Osteoblast (primary cell): ENCODE measurements at regions not wholly inside any gene's neighbourhood (a gene's known extent, or its start where the extent isn't known, plus 50 kb on each side); places are given as distances from the start of the nearest gene placed in this dataset.

Experiments
- DNase-seq: peaks from one replicate; pipeline ENCODE4 v3.0.0; 2011; ENCODE audit warnings: low spot score, mixed read lengths; ENCODE audit not compliant: insufficient read length; ENCODE audit errors: missing footprints
- H2AFZ ChIP-seq: 2 replicates; pipeline ENCODE4 v1.6.0; 2011; ENCODE audit warnings: mild to moderate bottlenecking, low read length
- H3K27ac ChIP-seq: 2 replicates; pipeline ENCODE4 v1.5.1; 2011; ENCODE audit warnings: mild to moderate bottlenecking, low read depth, low read length, moderate library complexity
- H3K27me3 ChIP-seq: 2 replicates; pipeline ENCODE4 v1.6.0; 2012; ENCODE audit warnings: mild to moderate bottlenecking, control low read depth, inconsistent platforms, low read length, moderate library complexity; ENCODE audit not compliant: insufficient read depth
- H3K36me3 ChIP-seq: 2 replicates; pipeline ENCODE4 v1.5.1; 2011; ENCODE audit warnings: mild to moderate bottlenecking, low read length, control low read depth, moderate library complexity; ENCODE audit not compliant: insufficient read depth
- H3K4me1 ChIP-seq: 2 replicates; pipeline ENCODE4 v1.5.1; 2011; ENCODE audit warnings: mild to moderate bottlenecking, low read length, control low read depth, moderate library complexity; ENCODE audit not compliant: insufficient read depth
- H3K4me2 ChIP-seq: 2 replicates; pipeline ENCODE4 v1.6.0; 2011; ENCODE audit warnings: mild to moderate bottlenecking, low read length; ENCODE audit not compliant: insufficient read depth
- H3K4me3 ChIP-seq: fragments of 200-600 bp; sonication (generic); 3 replicates; pipeline ENCODE4 v1.5.1; 2012; ENCODE audit warnings: mild to moderate bottlenecking, low read length, inconsistent platforms; ENCODE audit not compliant: insufficient read depth
- H3K79me2 ChIP-seq: 2 replicates; pipeline ENCODE4 v1.6.0; 2012; ENCODE audit warnings: mild to moderate bottlenecking, low read length, control low read depth, inconsistent platforms; ENCODE audit not compliant: insufficient read depth
- H3K9me3 ChIP-seq: 2 replicates; pipeline ENCODE4 v1.5.1; 2011; ENCODE audit warnings: low read depth, low read length, control low read depth
- H4K20me1 ChIP-seq: 2 replicates; pipeline ENCODE4 v1.6.0; 2012; ENCODE audit warnings: mild to moderate bottlenecking, low read length, control low read depth; ENCODE audit not compliant: insufficient read depth
- TF ChIP-seq, protein P1 (sequence below): IDR thresholded peaks from 2 replicates; pipeline ENCODE4 v1.5.1; 2011; ENCODE audit warnings: mild to moderate bottlenecking, low read depth, low read length, moderate library complexity; ENCODE audit errors: extremely low read depth

DNA sequence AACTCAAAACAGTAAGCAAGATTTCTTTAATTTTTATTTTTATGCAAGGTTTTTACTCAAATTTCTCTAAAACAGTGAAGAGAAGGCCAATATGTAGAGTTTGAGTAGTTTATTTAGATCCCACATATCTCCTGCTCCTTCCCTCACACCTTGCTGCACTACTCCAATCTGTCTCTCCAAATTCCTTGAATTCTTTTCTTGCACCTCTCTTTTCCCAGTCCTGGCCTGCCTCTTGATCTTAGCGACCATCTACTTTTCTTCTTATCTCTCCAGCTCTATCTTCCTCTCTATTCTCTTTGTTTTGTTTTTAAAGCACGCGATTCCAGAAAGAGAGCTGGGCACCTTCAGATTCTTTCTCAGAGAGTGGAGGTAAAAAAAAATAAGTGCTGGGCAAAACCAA lies 86.7 kb upstream of the KCNQ5 start:
- Histone ChIP-seq H2AFZ (no peak overlapping the region), H3K27ac (no peak overlapping the region), H3K36me3 (no peaks in the 10 kb centered on the region), H3K4me3 (no peak overlapping the region), H3K4me1 (peaks cover 17% of the 10 kb centered on the region), H3K4me2 (no peak overlapping the region), H4K20me1 (no peaks in the 10 kb centered on the region), H3K27me3 (no peaks in the 10 kb centered on the region), H3K9me3 (peaks cover 2% of the 10 kb centered on the region), H3K79me2 (no peaks in the 10 kb centered on the region)
- DNase-seq, result no peak
- TF ChIP-seq, protein P1, sequence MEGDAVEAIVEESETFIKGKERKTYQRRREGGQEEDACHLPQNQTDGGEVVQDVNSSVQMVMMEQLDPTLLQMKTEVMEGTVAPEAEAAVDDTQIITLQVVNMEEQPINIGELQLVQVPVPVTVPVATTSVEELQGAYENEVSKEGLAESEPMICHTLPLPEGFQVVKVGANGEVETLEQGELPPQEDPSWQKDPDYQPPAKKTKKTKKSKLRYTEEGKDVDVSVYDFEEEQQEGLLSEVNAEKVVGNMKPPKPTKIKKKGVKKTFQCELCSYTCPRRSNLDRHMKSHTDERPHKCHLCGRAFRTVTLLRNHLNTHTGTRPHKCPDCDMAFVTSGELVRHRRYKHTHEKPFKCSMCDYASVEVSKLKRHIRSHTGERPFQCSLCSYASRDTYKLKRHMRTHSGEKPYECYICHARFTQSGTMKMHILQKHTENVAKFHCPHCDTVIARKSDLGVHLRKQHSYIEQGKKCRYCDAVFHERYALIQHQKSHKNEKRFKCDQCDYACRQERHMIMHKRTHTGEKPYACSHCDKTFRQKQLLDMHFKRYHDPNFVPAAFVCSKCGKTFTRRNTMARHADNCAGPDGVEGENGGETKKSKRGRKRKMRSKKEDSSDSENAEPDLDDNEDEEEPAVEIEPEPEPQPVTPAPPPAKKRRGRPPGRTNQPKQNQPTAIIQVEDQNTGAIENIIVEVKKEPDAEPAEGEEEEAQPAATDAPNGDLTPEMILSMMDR, result no peak

DNA sequence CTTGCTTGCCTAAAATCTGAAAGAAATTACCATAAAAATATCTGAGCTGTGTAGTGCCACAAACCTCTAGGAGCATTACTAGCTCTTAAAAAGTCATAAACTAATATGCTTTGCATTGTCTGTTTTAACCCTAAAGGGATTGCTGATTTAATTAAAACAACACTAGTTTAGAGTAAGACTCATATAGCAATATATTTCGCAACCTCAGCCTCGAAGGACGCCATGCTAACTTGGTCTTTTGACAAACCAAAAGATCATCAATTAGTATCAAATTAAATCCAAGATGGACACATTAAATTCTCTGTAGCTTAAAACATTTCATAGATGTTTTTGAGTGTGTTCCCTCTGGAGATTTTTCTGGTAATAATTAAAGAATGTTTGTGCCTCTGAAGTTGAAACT lies 74.8 kb upstream of the KCNQ5 start:
- no peak for DNase-seq
- no peaks in the 10 kb centered on the region for H4K20me1 ChIP-seq
- H3K4me1 ChIP-seq, result peaks cover 5% of the 10 kb centered on the region
- H3K9me3 ChIP-seq, result no peaks in the 10 kb centered on the region
- H3K4me2 ChIP-seq, result no peak overlapping the region
- no peaks in the 10 kb centered on the region for H3K36me3 ChIP-seq
- TF ChIP-seq, protein P1, result no peak
- H3K4me3 ChIP-seq, result no peak overlapping the region
- H3K27ac ChIP-seq, result no peak overlapping the region
- H2AFZ ChIP-seq, result peak overlapping the region; percentile 56
- no peaks in the 10 kb centered on the region for H3K27me3 ChIP-seq
- H3K79me2 ChIP-seq, result no peaks in the 10 kb centered on the region

DNA sequence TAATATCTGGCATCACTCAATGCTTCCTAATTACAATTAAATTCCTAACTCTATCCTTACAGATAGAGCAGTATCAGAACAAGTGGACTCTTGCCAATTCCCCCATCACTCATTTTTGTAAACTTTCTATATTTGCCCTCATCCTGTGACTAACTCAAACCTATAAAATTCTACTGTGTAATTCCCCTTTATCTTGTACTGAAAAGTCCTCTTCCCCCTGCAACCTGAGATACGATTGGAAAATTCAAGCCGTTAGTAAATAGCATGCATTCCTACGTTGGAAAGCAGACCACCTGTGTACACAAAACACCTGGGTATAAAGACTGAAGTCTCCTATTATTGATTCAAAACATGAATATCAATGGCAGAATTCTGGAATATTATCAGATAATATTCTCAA lies 70.4 kb upstream of the KCNQ5 start:
- Histone ChIP-seq H3K27ac (no peak overlapping the region), H3K4me2 (no peak overlapping the region), H3K36me3 (no peaks in the 10 kb centered on the region), H3K9me3 (no peaks in the 10 kb centered on the region), H4K20me1 (no peaks in the 10 kb centered on the region), H3K4me3 (no peak overlapping the region), H3K27me3 (no peaks in the 10 kb centered on the region), H3K4me1 (peaks cover 37% of the 10 kb centered on the region), H2AFZ (peak overlapping the region; percentile 49), H3K79me2 (no peaks in the 10 kb centered on the region)
- DNase-seq, result no peak
- TF ChIP-seq, protein P1, result no peak

DNA sequence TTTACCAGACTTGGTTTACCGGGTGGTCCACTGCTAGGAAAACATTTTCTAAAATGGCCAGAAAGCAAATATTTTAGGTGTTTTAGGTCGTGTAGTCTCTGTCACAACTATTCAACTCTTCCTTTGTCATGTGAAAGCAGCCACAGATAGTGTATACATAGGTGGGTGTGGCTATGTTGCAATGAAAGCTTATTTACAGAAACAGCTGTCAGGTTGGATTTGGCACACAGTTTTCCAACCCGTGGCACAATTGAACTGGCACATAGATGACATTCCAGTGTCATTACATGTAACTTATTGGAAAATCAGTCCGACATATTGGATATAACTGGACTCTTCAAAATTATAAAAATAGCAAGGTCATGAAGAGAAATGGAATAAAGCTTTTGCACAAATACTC lies 68.9 kb upstream of the KCNQ5 start:
- H4K20me1 ChIP-seq, result no peaks in the 10 kb centered on the region
- H2AFZ ChIP-seq, result peak overlapping the region; percentile 64
- no peaks in the 10 kb centered on the region for H3K36me3 ChIP-seq
- peaks cover 37% of the 10 kb centered on the region for H3K4me1 ChIP-seq
- DNase-seq, result no peak
- no peaks in the 10 kb centered on the region for H3K79me2 ChIP-seq
- peak overlapping the region; percentile 72 for H3K4me2 ChIP-seq
- no peak overlapping the region for H3K4me3 ChIP-seq
- TF ChIP-seq, protein P1, result no peak
- no peaks in the 10 kb centered on the region for H3K27me3 ChIP-seq
- no peaks in the 10 kb centered on the region for H3K9me3 ChIP-seq
- H3K27ac ChIP-seq, result peak overlapping the region; percentile 98
